ENCODE measurements at regions not wholly inside any gene's neighbourhood (a gene's known extent, or its start where the extent isn't known, plus 50 kb on each side); places are given as distances from the start of the nearest gene placed in this dataset.

DNA sequence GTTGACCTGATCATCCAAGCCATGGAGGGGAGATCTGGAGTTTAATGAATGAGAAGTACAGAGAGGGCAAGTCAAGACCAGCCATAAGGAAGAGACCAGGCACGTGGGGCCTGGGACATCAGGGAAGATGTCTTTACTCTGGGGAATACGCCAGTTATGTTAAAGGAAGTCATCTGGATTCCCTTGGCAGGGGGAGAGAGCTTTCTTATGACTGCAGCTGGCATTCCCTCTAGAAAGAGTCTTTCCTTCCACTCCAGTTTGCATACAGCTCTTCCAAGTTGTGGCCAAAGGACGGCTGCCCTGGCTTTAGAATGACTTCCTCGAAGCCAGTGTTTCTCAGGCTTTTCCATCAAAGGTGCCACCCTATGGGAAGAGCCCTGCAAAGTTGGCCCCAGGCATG, 93.6 kb upstream of the AGBL1 start:
- DNase-seq = no peak

DNA sequence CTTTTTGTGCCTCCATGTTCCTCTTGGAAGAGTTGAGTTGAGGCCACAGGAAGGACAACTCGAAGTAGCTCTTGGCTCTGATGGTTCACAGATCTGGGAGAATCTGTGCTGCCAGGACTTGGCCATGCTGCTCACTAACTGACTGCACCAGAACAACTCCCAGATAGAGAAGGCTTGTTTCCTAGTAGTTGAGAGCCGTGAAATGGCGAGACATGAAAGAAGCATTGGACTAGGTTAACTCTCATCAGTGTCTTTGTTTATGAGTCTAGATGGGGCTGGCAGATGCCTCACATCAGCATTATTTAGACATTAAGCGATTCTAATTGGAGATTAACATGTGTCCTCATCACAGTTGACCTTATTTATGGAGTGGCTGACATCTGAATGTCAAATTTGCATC, 92.9 kb upstream of the AGBL1 start:
- DNase-seq = no peak

DNA sequence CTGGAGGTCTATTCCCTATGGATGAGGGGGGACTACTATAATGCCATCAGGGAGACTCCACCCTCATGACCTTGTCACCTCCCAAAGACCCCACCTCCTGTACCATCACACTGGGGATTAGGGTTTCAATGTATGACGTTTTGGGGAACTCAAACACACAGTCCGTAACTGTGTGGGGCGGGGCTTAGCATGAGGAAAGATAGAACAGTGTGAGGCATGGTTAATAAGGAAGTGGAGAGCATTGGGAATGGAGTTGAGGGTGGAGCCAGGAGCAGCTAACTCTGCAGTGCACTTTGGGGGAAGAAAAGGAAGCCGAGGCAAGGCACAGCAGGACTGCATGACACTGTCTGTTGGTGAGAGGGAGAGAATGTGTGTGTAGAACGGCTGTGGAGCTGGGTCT, 90.9 kb upstream of the AGBL1 start:
- no peak for DNase-seq

DNA sequence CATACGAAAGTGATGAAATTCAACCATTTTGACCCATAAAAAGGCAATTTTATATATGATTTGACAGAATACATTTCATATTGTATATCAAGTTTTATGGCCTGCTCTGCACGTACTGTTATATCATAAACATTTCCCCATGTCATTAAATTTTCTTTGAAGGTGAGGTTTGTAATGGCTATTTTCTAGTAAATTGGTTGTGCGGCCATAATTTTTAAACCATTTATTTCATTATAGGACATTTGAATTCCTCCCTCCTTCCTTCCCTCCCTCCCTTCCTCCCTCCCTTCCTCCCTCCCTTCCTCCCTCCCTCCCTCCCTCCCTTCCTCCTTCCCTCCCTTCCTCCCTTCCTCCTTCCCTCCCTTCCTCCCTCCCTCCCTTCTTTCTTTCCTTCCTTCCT, 87.4 kb upstream of the AGBL1 start:
- no peak for DNase-seq

DNA sequence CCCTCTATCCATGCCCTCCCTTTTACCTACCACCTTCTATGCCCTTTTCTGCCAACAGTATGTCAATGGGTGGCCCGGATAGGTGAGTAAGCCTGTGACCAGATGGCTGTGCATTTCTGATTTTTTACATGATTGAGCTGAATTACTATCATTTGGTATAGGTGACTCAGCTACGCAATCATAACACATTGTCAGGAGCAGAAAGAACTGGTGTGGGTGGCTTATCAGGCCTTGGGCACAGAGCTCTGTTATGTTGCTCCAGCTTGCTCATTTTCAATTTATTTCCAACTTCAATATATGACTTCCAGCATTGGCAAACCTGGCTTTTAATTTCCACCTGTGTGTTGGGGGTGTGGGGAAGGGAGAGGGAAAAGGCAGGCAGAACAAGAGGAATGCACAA, 86.6 kb upstream of the AGBL1 start:
- no peak for DNase-seq

- DNase-seq = no peak
Measured at GRCh38 chr15:85997618-85998017, 82.1 kb upstream of the AGBL1 start.

- no peak for DNase-seq
Measured at GRCh38 chr15:85999658-86000057, 80.0 kb upstream of the AGBL1 start.

- DNase-seq = no peak
Measured at GRCh38 chr15:86001200-86001599, 78.5 kb upstream of the AGBL1 start.

DNA sequence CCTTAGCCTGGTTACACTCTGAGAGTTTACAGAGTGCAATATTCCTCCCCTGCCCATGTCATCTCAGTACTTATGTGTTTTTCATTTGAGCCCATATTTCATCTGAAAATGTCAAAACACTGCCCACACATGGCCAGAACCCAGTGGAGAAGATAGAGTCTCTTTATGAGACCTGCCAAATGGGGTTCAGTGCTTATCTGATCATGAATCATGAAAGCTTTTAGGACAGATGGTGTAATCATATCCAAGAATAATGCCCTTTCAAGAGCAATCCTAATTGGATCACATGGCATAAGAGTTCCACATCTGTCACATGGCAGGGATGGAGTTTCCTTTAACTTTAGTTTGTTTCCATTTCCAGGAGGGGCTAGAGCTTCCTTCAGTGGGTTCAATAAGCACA, 77.2 kb upstream of the AGBL1 start:
- no peak for DNase-seq

DNA sequence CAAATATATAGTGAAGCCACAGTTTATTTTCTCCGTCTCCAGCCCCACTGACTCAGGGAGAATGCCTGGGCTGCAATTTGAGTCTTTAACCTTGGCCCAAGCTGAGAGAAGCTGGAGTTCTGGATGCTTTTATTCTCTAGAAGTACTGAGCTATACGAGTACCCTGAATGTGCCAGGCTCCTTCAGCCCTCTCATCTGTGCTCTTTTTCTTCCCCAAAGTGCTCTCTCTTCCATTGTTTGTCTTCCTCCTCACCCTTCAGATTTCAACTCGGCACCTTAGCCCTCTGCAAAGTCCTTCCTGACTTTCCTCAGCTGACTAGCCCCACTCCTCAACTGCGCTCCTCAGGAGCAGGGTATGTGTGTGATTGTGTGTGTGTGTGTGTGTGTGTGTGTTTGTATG, 75.6 kb upstream of the AGBL1 start:
- no peak for DNase-seq

GRCh38 chr15:86006546-86006945, 73.1 kb upstream of the AGBL1 start:
- DNase-seq = no peak

- no peak for DNase-seq
Measured at GRCh38 chr15:86009727-86010126, 69.9 kb upstream of the AGBL1 start.

DNA sequence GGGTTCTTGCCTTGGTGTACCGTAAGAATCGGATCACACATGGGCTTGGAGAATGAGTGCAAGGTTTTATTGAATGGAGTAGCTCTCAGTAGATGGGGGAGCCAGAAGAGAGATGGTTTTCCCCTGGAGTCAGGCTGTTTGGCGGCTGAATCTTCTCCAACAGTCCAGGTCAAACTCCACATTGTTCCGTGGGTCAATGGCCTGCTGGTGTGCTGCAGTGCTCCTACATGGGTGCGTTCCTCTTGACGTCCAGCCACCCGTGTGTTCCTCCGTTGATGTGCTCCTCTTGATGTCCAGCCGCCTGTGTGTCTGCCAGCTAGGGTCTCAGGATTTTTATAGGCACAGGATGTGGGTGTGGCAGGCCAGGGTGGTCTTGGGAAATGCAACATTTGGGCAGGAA, 69.3 kb upstream of the AGBL1 start:
- DNase-seq = no peak

DNA sequence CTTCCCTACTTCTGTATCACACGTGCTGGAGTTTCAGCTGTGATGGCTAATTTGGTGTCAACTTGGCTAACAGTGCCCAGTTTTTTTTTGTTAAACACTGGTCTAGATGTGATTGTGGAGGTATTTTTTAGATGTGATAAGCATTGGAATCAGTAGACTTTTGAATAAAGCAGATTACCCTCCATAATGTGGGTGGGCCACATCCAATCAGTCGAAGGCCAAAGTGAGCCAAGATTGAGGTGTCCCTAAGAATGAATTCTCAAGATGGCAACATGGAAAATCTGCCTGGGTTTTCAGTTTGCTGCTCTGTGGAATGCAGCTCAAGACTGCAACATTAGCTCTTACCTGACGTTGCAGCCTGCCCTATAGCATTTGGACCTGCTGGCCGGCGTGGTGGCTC, 68.8 kb upstream of the AGBL1 start:
- no peak for DNase-seq

DNA sequence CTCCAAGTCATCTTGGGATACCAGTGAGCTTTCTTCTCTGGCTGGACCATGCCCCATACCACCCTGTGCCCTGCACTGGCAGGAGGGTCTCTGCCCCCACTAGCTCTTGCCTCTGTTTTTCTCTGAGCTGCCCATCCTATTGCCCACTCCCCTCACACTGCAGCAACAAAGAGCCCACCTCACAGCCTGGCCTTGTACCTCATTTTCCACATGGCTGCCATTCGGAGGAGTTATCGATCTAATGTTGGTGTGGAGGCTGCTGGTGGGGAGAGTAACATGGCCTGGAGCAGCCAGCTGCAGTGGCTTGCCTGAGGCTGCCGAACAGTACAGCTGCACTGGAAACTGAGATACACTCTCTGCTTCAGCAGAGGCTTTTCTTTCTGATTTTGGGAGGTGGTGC, 65.7 kb upstream of the AGBL1 start:
- no peak for DNase-seq

DNA sequence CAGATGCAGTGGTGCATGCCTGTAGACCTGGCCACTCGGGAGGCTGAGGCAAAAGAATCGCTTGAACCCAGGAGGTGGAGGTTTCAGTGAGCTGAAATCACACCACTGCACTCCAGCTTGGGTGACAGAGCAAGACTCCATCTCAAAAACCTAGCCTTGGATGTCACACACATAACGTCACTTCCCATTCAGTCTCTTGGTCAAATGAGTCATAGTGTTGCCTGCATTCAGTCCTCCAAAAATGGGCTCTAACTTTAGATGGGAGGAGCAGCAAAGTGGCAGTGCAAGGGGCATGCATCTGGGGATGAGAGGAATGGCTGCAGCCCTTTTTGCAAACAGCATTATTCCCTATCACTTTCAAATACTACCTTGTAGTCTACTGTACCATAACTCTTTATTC, 62.9 kb upstream of the AGBL1 start:
- no peak for DNase-seq

- DNase-seq = no peak
Measured at GRCh38 chr15:86018679-86019078, 61.0 kb upstream of the AGBL1 start.

- DNase-seq = no peak
Measured at GRCh38 chr15:86021281-86022264, 58.1 kb upstream of the AGBL1 start.

DNA sequence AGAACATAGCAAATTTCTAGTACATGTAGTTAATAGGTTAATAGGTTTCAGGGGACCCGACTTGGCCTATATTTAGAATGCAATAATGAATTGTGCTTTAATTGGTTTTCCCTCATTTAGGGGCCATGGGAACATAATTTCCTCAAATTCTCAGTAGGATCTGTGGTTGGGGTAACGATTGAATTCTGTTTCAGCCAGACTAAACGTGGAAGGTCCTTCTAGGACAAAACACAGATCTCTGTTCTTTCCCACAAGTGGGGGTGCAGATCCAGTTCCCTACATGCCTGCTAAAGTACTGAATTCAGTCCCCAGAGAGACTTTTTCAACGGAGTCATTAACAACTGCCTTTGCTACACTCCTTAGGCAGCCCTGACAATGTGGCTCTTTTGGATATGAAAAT, 50.7 kb upstream of the AGBL1 start:
- DNase-seq = no peak
